GM18517 (cell line): ENCODE measurements at regions not wholly inside any gene's neighbourhood (a gene's known extent, or its start where the extent isn't known, plus 50 kb on each side); places are given as distances from the start of the nearest gene placed in this dataset.

Experiments
- ATAC-seq: cut with Tn5 transposase; IDR thresholded peaks from one replicate; pipeline ENCODE4 v1.9.1; 2021; ENCODE audit warnings: mild to moderate bottlenecking, moderate library complexity; ENCODE audit not compliant: unreplicated experiment

- no peak for ATAC-seq
These were observed 484.3 kb upstream of the ROBO1 start for GRCh38 chr3:80252113-80252512.

- no peak for ATAC-seq
These were observed 480.0 kb upstream of the ROBO1 start for GRCh38 chr3:80247766-80248165.

GRCh38 chr3:80244390-80244789 lies 476.6 kb upstream of the ROBO1 start:
- no peak for ATAC-seq

GRCh38 chr3:80241791-80242190 lies 474.0 kb upstream of the ROBO1 start:
- no peak for ATAC-seq

GRCh38 chr3:80239301-80239700 lies 471.5 kb upstream of the ROBO1 start:
- no peak for ATAC-seq

- ATAC-seq: no peak
These were observed 470.8 kb upstream of the ROBO1 start for GRCh38 chr3:80238606-80239005.

GRCh38 chr3:80238152-80238551 lies 470.4 kb upstream of the ROBO1 start:
- no peak for ATAC-seq

GRCh38 chr3:80234706-80235105 lies 466.9 kb upstream of the ROBO1 start:
- no peak for ATAC-seq

GRCh38 chr3:80233576-80233975 lies 465.8 kb upstream of the ROBO1 start:
- ATAC-seq: no peak

GRCh38 chr3:80232760-80233159 lies 465.0 kb upstream of the ROBO1 start:
- ATAC-seq: no peak

GRCh38 chr3:80230962-80231361 lies 463.2 kb upstream of the ROBO1 start:
- ATAC-seq: no peak

GRCh38 chr3:80227216-80227615 lies 459.4 kb upstream of the ROBO1 start:
- no peak for ATAC-seq

- ATAC-seq: no peak
These were observed 447.4 kb upstream of the ROBO1 start for GRCh38 chr3:80215191-80215590.

- ATAC-seq: no peak
These were observed 445.3 kb upstream of the ROBO1 start for GRCh38 chr3:80213086-80213485.

GRCh38 chr3:80192936-80193335 lies 425.1 kb upstream of the ROBO1 start:
- ATAC-seq: no peak

GRCh38 chr3:80190051-80190450 lies 422.3 kb upstream of the ROBO1 start:
- ATAC-seq: no peak

- ATAC-seq: no peak
These were observed 420.2 kb upstream of the ROBO1 start for GRCh38 chr3:80187981-80188380.

GRCh38 chr3:80159990-80160506 lies 392.2 kb upstream of the ROBO1 start:
- ATAC-seq: no peak

GRCh38 chr3:80158332-80158731 lies 390.5 kb upstream of the ROBO1 start:
- no peak for ATAC-seq

GRCh38 chr3:80157546-80157945 lies 389.7 kb upstream of the ROBO1 start:
- ATAC-seq: no peak

- ATAC-seq: no peak
These were observed 384.9 kb upstream of the ROBO1 start for GRCh38 chr3:80152692-80153091.

GRCh38 chr3:80142714-80143113 lies 374.9 kb upstream of the ROBO1 start:
- ATAC-seq: no peak

GRCh38 chr3:80141557-80141956 lies 373.8 kb upstream of the ROBO1 start:
- no peak for ATAC-seq

- no peak for ATAC-seq
These were observed 348.5 kb upstream of the ROBO1 start for GRCh38 chr3:80116281-80116680.
